Mesenchymal stem cell (in vitro differentiated cells and primary cell): ENCODE measurements at regions not wholly inside any gene's neighbourhood (a gene's known extent, or its start where the extent isn't known, plus 50 kb on each side); places are given as distances from the start of the nearest gene placed in this dataset.

Experiments
- DNase-seq: peaks from one replicate; pipeline ENCODE4 v3.0.0-alpha.2; 2013
- H2AFZ ChIP-seq: one replicate; pipeline ENCODE4 v1.6.1; 2013; ENCODE audit warnings: low read depth, mild to moderate bottlenecking, control low read depth, inconsistent platforms, low read length, moderate library complexity
- H2AK5ac ChIP-seq: 2 replicates; pipeline ENCODE4 v1.6.1; 2013; ENCODE audit warnings: low read length, moderate library complexity, mild to moderate bottlenecking, inconsistent platforms; ENCODE audit not compliant: severe bottlenecking
- H2BK120ac ChIP-seq: one replicate; pipeline ENCODE4 v1.6.1; 2013; ENCODE audit warnings: low read depth, mild to moderate bottlenecking, inconsistent platforms, low read length, moderate library complexity
- H2BK12ac ChIP-seq, 2 experiments: one replicate each; pipeline ENCODE4 v1.6.1; 2013; ENCODE audit warnings: inconsistent platforms in 2 of 2, low read length in 2 of 2, mild to moderate bottlenecking in 2 of 2, moderate library complexity in 2 of 2, control low read depth in 1 of 2
- H2BK15ac ChIP-seq: one replicate; pipeline ENCODE4 v1.6.1; 2013; ENCODE audit warnings: mild to moderate bottlenecking, low read depth, inconsistent platforms; ENCODE audit not compliant: poor library complexity, severe bottlenecking
- H2BK5ac ChIP-seq: 2 replicates; pipeline ENCODE4 v1.6.1; 2013; ENCODE audit warnings: low read depth, mild to moderate bottlenecking, low read length, control low read depth, inconsistent platforms; ENCODE audit not compliant: poor library complexity, severe bottlenecking
- H3K14ac ChIP-seq, 2 experiments: one replicate each; pipeline ENCODE4 v1.6.1; 2013; ENCODE audit warnings: inconsistent platforms in 2 of 2, low read length in 2 of 2, control low read depth in 1 of 2, mild to moderate bottlenecking in 1 of 2, moderate library complexity in 1 of 2
- H3K18ac ChIP-seq, 2 experiments: one replicate each; pipeline ENCODE4 v1.6.1; 2013; ENCODE audit warnings: inconsistent platforms in 2 of 2, low read length in 2 of 2, control low read depth in 1 of 2, low read depth in 1 of 2, mild to moderate bottlenecking in 1 of 2
- H3K23ac ChIP-seq, 2 experiments: one replicate each; pipeline ENCODE4 v1.6.1; 2013; ENCODE audit warnings: inconsistent platforms in 2 of 2, low read length in 2 of 2, mild to moderate bottlenecking in 2 of 2, moderate library complexity in 2 of 2, control low read depth in 1 of 2
- H3K27ac ChIP-seq: 2 replicates; pipeline ENCODE4 v1.5.1; 2013; ENCODE audit warnings: mild to moderate bottlenecking, moderate library complexity, low read length, control low read depth, inconsistent platforms; ENCODE audit not compliant: poor library complexity, severe bottlenecking
- H3K27me3 ChIP-seq, 2 experiments: 2 replicates each; pipeline versions ENCODE4 v1.6.1 to v1.7.0; 2013; ENCODE audit warnings: low read length in 2 of 2, mild to moderate bottlenecking in 2 of 2, moderate library complexity in 2 of 2, control low read depth in 1 of 2, inconsistent platforms in 1 of 2; ENCODE audit not compliant: control insufficient read depth in 1 of 2, insufficient read depth in 1 of 2
- H3K36me3 ChIP-seq, 2 experiments: 2 replicates each; pipeline versions ENCODE4 v1.6.1 to v1.7.0; 2013; ENCODE audit warnings: low read length in 2 of 2, control low read depth in 1 of 2, inconsistent platforms in 1 of 2, low read depth in 1 of 2, mild to moderate bottlenecking in 1 of 2; ENCODE audit not compliant: insufficient read depth in 2 of 2, control insufficient read depth in 1 of 2
- H3K4ac ChIP-seq, 2 experiments: one replicate each; pipeline ENCODE4 v1.6.1; 2013; ENCODE audit warnings: inconsistent platforms in 2 of 2, low read length in 2 of 2, mild to moderate bottlenecking in 2 of 2, moderate library complexity in 2 of 2, control low read depth in 1 of 2, low read depth in 1 of 2
- H3K4me1 ChIP-seq: 2 replicates; pipeline ENCODE4 v1.6.1; 2013; ENCODE audit warnings: low read depth, low read length, control low read depth; ENCODE audit not compliant: control insufficient read depth, insufficient read depth
- H3K4me2 ChIP-seq: 2 replicates; pipeline ENCODE4 v1.6.1; 2013; ENCODE audit warnings: low read length, mild to moderate bottlenecking, inconsistent platforms; ENCODE audit not compliant: poor library complexity, severe bottlenecking
- H3K4me3 ChIP-seq, 2 experiments: 2 replicates each; pipeline versions ENCODE4 v1.5.1 to v1.7.0; 2013; ENCODE audit warnings: low read length in 2 of 2, mild to moderate bottlenecking in 2 of 2, control low read depth in 1 of 2, low read depth in 1 of 2; ENCODE audit not compliant: insufficient read depth in 1 of 2
- H3K79me1 ChIP-seq: replicated peaks from 2 replicates; pipeline ENCODE4 v1.6.1; 2013; ENCODE audit warnings: mild to moderate bottlenecking, control low read depth, low read length, inconsistent platforms; ENCODE audit not compliant: poor library complexity, severe bottlenecking
- H3K9ac ChIP-seq: 2 replicates; pipeline ENCODE4 v1.7.0; 2013; ENCODE audit warnings: mild to moderate bottlenecking, low read length, moderate library complexity
- H3K9me3 ChIP-seq: 2 replicates; pipeline ENCODE4 v1.7.0; 2013; ENCODE audit warnings: mild to moderate bottlenecking, low read length; ENCODE audit not compliant: control insufficient read depth
- H4K8ac ChIP-seq: one replicate; pipeline ENCODE4 v1.6.1; 2013; ENCODE audit warnings: inconsistent platforms, mild to moderate bottlenecking, low read length, moderate library complexity
- H4K91ac ChIP-seq: one replicate; pipeline ENCODE4 v1.6.1; 2013; ENCODE audit warnings: mild to moderate bottlenecking, low read length, inconsistent platforms
- WGBS: methylation state at CpG from one replicate; pipeline ENCODE4 v1.1.7; 2013; ENCODE audit warnings: mixed read lengths; 5-methylcytosine and 5-hydroxymethylcytosine counted together

DNA sequence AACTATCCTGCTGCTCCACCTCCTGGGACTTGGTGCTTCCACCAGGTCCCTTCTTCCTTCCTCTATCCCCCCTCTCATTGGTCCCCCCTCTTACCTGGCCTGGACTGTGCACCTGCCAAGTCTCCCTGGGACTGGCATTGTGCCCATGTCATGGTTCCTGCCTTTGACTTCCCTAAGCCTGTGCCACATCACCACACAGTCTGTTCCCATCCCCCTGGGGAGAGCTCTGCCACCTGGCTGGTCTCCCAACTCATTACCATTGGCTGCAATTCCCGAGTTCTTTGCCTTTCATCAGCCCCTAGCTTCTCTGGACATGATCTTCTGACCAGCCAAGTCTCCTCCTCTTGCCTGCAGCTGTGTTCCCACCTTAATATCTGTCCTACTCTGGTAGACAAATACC lies 180.3 kb downstream of the SREK1 start:
- no peak for DNase-seq
- no peaks in the 10 kb centered on the region for H3K4me1 ChIP-seq
- no peaks in the 10 kb centered on the region for H3K9me3 ChIP-seq
- H2AFZ ChIP-seq: no peak overlapping the region
- no peak overlapping the region for H3K4ac ChIP-seq
- H4K91ac ChIP-seq: no peak overlapping the region
- 32% methylated on average over 1 of the region's 1 CpG for WGBS
- H3K23ac ChIP-seq: no peak overlapping the region
- no peaks in the 10 kb centered on the region for H3K36me3 ChIP-seq
- H3K27me3 ChIP-seq: peaks cover 9 to 41% of the 10 kb centered on the region in 2 experiments
- no peak overlapping the region for H4K8ac ChIP-seq
- H2BK5ac ChIP-seq: no peak overlapping the region
- no peak overlapping the region for H2BK120ac ChIP-seq
- no peak overlapping the region for H3K4me3 ChIP-seq
- no peaks in the 10 kb centered on the region for H3K79me1 ChIP-seq
- H3K14ac ChIP-seq: no peak overlapping the region
- no peak overlapping the region for H3K18ac ChIP-seq
- H3K4me2 ChIP-seq: no peak overlapping the region
- H3K9ac ChIP-seq: no peak overlapping the region
- H2BK12ac ChIP-seq: no peak overlapping the region
- no peak overlapping the region for H2AK5ac ChIP-seq
- no peak overlapping the region for H3K27ac ChIP-seq
- H2BK15ac ChIP-seq: no peak overlapping the region

- no peak overlapping the region for H3K23ac ChIP-seq
- H3K4me1 ChIP-seq: no peaks in the 10 kb centered on the region
- 67% methylated on average over 1 of the region's 1 CpG for WGBS
- no peak overlapping the region for H3K4me2 ChIP-seq
- H2AK5ac ChIP-seq: no peak overlapping the region
- no peak overlapping the region for H2AFZ ChIP-seq
- no peak overlapping the region for H3K4me3 ChIP-seq
- no peak for DNase-seq
- no peak overlapping the region for H4K91ac ChIP-seq
- H3K9me3 ChIP-seq: no peaks in the 10 kb centered on the region
- peaks cover 0 to 28% of the 10 kb centered on the region in 2 experiments for H3K27me3 ChIP-seq
- H3K4ac ChIP-seq: no peak overlapping the region
- no peak overlapping the region for H4K8ac ChIP-seq
- no peak overlapping the region for H2BK120ac ChIP-seq
- H3K14ac ChIP-seq: no peak overlapping the region
- no peak overlapping the region for H2BK5ac ChIP-seq
- no peak overlapping the region for H3K9ac ChIP-seq
- no peak overlapping the region for H2BK12ac ChIP-seq
- H2BK15ac ChIP-seq: no peak overlapping the region
- no peaks in the 10 kb centered on the region for H3K36me3 ChIP-seq
- no peak overlapping the region for H3K18ac ChIP-seq
- H3K79me1 ChIP-seq: no peaks in the 10 kb centered on the region
- no peak overlapping the region for H3K27ac ChIP-seq
Measured at GRCh38 chr5:66326276-66326675, 182.2 kb downstream of the SREK1 start.

- Histone ChIP-seq H2BK120ac (no peak overlapping the region), H2AK5ac (no peak overlapping the region), H3K4me2 (no peak overlapping the region), H3K79me1 (no peaks in the 10 kb centered on the region), H3K27ac (no peak overlapping the region), H3K9ac (no peak overlapping the region), H3K4me1 (no peaks in the 10 kb centered on the region), H3K36me3 (no peaks in the 10 kb centered on the region), H2BK15ac (no peak overlapping the region), H3K23ac (no peak overlapping the region), H4K8ac (no peak overlapping the region), H3K18ac (no peak overlapping the region), H2BK5ac (no peak overlapping the region), H2AFZ (no peak overlapping the region), H3K9me3 (no peaks in the 10 kb centered on the region), H2BK12ac (no peak overlapping the region), H4K91ac (no peak overlapping the region), H3K14ac (no peak overlapping the region), H3K4ac (no peak overlapping the region), H3K27me3 (peaks cover 0 to 24% of the 10 kb centered on the region in 2 experiments), H3K4me3 (no peak overlapping the region)
- no peak for DNase-seq
- WGBS: 93% methylated on average over 2 of the region's 2 CpGs
Measured at GRCh38 chr5:66327008-66327407, 182.9 kb downstream of the SREK1 start.

- no peaks in the 10 kb centered on the region for H3K9me3 ChIP-seq
- no peak overlapping the region for H3K9ac ChIP-seq
- H2BK5ac ChIP-seq: no peak overlapping the region
- peaks cover 7 to 24% of the 10 kb centered on the region in 2 experiments for H3K27me3 ChIP-seq
- no peak overlapping the region for H2BK120ac ChIP-seq
- no peak overlapping the region for H2AFZ ChIP-seq
- no peak overlapping the region for H3K23ac ChIP-seq
- no peak overlapping the region for H4K8ac ChIP-seq
- no peak for DNase-seq
- WGBS: 69% methylated on average over 3 of the region's 3 CpGs
- no peaks in the 10 kb centered on the region for H3K79me1 ChIP-seq
- no peak overlapping the region for H3K27ac ChIP-seq
- H3K36me3 ChIP-seq: no peaks in the 10 kb centered on the region
- no peak overlapping the region for H2BK12ac ChIP-seq
- no peak overlapping the region for H3K18ac ChIP-seq
- no peak overlapping the region for H3K4ac ChIP-seq
- no peak overlapping the region for H2BK15ac ChIP-seq
- no peak overlapping the region for H3K4me3 ChIP-seq
- H3K4me1 ChIP-seq: no peaks in the 10 kb centered on the region
- no peak overlapping the region for H2AK5ac ChIP-seq
- H4K91ac ChIP-seq: no peak overlapping the region
- no peak overlapping the region for H3K4me2 ChIP-seq
- H3K14ac ChIP-seq: no peak overlapping the region
Measured at GRCh38 chr5:66329078-66329477, 185.0 kb downstream of the SREK1 start.
